ENCODE measurements at regions not wholly inside any gene's neighbourhood (a gene's known extent, or its start where the extent isn't known, plus 50 kb on each side); places are given as distances from the start of the nearest gene placed in this dataset.

- no peak overlapping the region for H3K4me3 ChIP-seq (ENCODE audit: low read length in 2 of 2)
- no peak for DNase-seq (ENCODE audit: low spot score)
- no peak overlapping the region for H2BK120ac ChIP-seq (ENCODE audit: low read depth, low read length)
- no peak overlapping the region for H2AFZ ChIP-seq (ENCODE audit: low read length)
- no peak overlapping the region for H2BK5ac ChIP-seq (ENCODE audit: low read length)
- H3K23ac ChIP-seq (ENCODE audit: low read depth, low read length, poor library complexity), result no peak overlapping the region
- no peak overlapping the region for H3K9ac ChIP-seq (ENCODE audit: low read depth, low read length, poor library complexity)
- no peak overlapping the region for H2BK15ac ChIP-seq (ENCODE audit: low read length)
- H4K8ac ChIP-seq (ENCODE audit: low read depth, low read length), result no peak overlapping the region
- no peaks in the 10 kb centered on the region for H3K9me3 ChIP-seq (replicated peaks in 1 of 2; ENCODE audit: control insufficient read depth in 2 of 2, insufficient read depth in 1 of 2, low read depth in 1 of 2, low read length in 2 of 2)
- WGBS, 2 donors (ENCODE audit: extremely low coverage in 2 of 2, insufficient read length in 2 of 2, insufficient replicate concordance in 1 of 2), result no CpG with 5 or more reads among the region's 2 CpGs
- H2AK5ac ChIP-seq (ENCODE audit: low read depth, low read length), result no peak overlapping the region
- H3K27ac ChIP-seq (replicated peaks; ENCODE audit: low read length), result no peak overlapping the region
- H4K91ac ChIP-seq (ENCODE audit: low read depth, low read length, poor library complexity), result no peak overlapping the region
- H2BK12ac ChIP-seq (ENCODE audit: low read length), result no peak overlapping the region
- no peaks in the 10 kb centered on the region for H3K36me3 ChIP-seq (replicated peaks in 1 of 2; ENCODE audit: control insufficient read depth in 2 of 2, insufficient read depth in 2 of 2, low read length in 2 of 2)
- no peak overlapping the region for H3K4ac ChIP-seq (ENCODE audit: low read length)
- H3K4me2 ChIP-seq (ENCODE audit: insufficient read depth, low read length, poor library complexity, severe bottlenecking), result no peak overlapping the region
- no peak overlapping the region for H3K18ac ChIP-seq (ENCODE audit: low read length)
- no peak overlapping the region for H3K14ac ChIP-seq (ENCODE audit: low read length)
- H3K79me1 ChIP-seq (ENCODE audit: low read depth, low read length), result no peaks in the 10 kb centered on the region
- H3K27me3 ChIP-seq (ENCODE audit: control insufficient read depth in 3 of 3, insufficient read depth in 3 of 3, low read depth in 1 of 3, low read length in 3 of 3), result no peaks in the 10 kb centered on the region
- peaks cover 0 to 16% of the 10 kb centered on the region in 2 donors for H3K4me1 ChIP-seq (ENCODE audit: control insufficient read depth in 2 of 2, insufficient read depth in 1 of 2, low read depth in 1 of 2, low read length in 2 of 2)
Measured at GRCh38 chr5:61683926-61684325, 351.9 kb downstream of the ZSWIM6 start.

GRCh38 chr5:61686491-61687257, 354.6 kb downstream of the ZSWIM6 start:
- Histone ChIP-seq H3K27me3 (ENCODE audit: control insufficient read depth in 3 of 3, insufficient read depth in 3 of 3, low read depth in 1 of 3, low read length in 3 of 3) (no peaks in the 10 kb centered on the region), H3K9me3 (replicated peaks in 1 of 2; ENCODE audit: control insufficient read depth in 2 of 2, insufficient read depth in 1 of 2, low read depth in 1 of 2, low read length in 2 of 2) (no peaks in the 10 kb centered on the region), H2BK120ac (ENCODE audit: low read depth, low read length) (no peak overlapping the region), H2BK15ac (ENCODE audit: low read length) (no peak overlapping the region), H3K4ac (ENCODE audit: low read length) (no peak overlapping the region), H3K9ac (ENCODE audit: low read depth, low read length, poor library complexity) (no peak overlapping the region), H3K23ac (ENCODE audit: low read depth, low read length, poor library complexity) (no peak overlapping the region), H2AFZ (ENCODE audit: low read length) (no peak overlapping the region), H3K27ac (replicated peaks; ENCODE audit: low read length) (no peak overlapping the region), H3K79me1 (ENCODE audit: low read depth, low read length) (no peaks in the 10 kb centered on the region), H3K4me1 (ENCODE audit: control insufficient read depth in 2 of 2, insufficient read depth in 1 of 2, low read depth in 1 of 2, low read length in 2 of 2) (peaks cover 0 to 12% of the 10 kb centered on the region in 2 donors), H3K36me3 (replicated peaks in 1 of 2; ENCODE audit: control insufficient read depth in 2 of 2, insufficient read depth in 2 of 2, low read length in 2 of 2) (no peaks in the 10 kb centered on the region), H3K4me2 (ENCODE audit: insufficient read depth, low read length, poor library complexity, severe bottlenecking) (no peak overlapping the region), H3K4me3 (ENCODE audit: low read length in 2 of 2) (no peak overlapping the region), H2BK12ac (ENCODE audit: low read length) (no peak overlapping the region), H3K14ac (ENCODE audit: low read length) (no peak overlapping the region), H2AK5ac (ENCODE audit: low read depth, low read length) (no peak overlapping the region), H2BK5ac (ENCODE audit: low read length) (no peak overlapping the region), H4K8ac (ENCODE audit: low read depth, low read length) (no peak overlapping the region), H4K91ac (ENCODE audit: low read depth, low read length, poor library complexity) (no peak overlapping the region), H3K18ac (ENCODE audit: low read length) (no peak overlapping the region)
- WGBS, 2 donors (ENCODE audit: extremely low coverage in 2 of 2, insufficient read length in 2 of 2, insufficient replicate concordance in 1 of 2), result no CpG with 5 or more reads among the region's 5 CpGs
- no peak for DNase-seq (ENCODE audit: low spot score)

GRCh38 chr5:61687371-61687770, 355.3 kb downstream of the ZSWIM6 start:
- no peak overlapping the region for H2AFZ ChIP-seq (ENCODE audit: low read length)
- no peak overlapping the region for H3K4me3 ChIP-seq (ENCODE audit: low read length in 2 of 2)
- no peaks in the 10 kb centered on the region for H3K79me1 ChIP-seq (ENCODE audit: low read depth, low read length)
- H4K8ac ChIP-seq (ENCODE audit: low read depth, low read length), result no peak overlapping the region
- H3K4me2 ChIP-seq (ENCODE audit: insufficient read depth, low read length, poor library complexity, severe bottlenecking), result no peak overlapping the region
- H3K9me3 ChIP-seq (replicated peaks in 1 of 2; ENCODE audit: control insufficient read depth in 2 of 2, insufficient read depth in 1 of 2, low read depth in 1 of 2, low read length in 2 of 2), result peaks cover 0 to 5% of the 10 kb centered on the region in 2 donors
- H2AK5ac ChIP-seq (ENCODE audit: low read depth, low read length), result no peak overlapping the region
- H4K91ac ChIP-seq (ENCODE audit: low read depth, low read length, poor library complexity), result no peak overlapping the region
- no CpG with 5 or more reads among the region's 5 CpGs for WGBS, 2 donors (ENCODE audit: extremely low coverage in 2 of 2, insufficient read length in 2 of 2, insufficient replicate concordance in 1 of 2)
- no peak overlapping the region for H2BK15ac ChIP-seq (ENCODE audit: low read length)
- no peak overlapping the region for H3K27ac ChIP-seq (replicated peaks; ENCODE audit: low read length)
- peaks cover 0 to 12% of the 10 kb centered on the region in 2 donors for H3K4me1 ChIP-seq (ENCODE audit: control insufficient read depth in 2 of 2, insufficient read depth in 1 of 2, low read depth in 1 of 2, low read length in 2 of 2)
- no peaks in the 10 kb centered on the region for H3K36me3 ChIP-seq (replicated peaks in 1 of 2; ENCODE audit: control insufficient read depth in 2 of 2, insufficient read depth in 2 of 2, low read length in 2 of 2)
- no peak overlapping the region for H3K18ac ChIP-seq (ENCODE audit: low read length)
- H3K27me3 ChIP-seq (ENCODE audit: control insufficient read depth in 3 of 3, insufficient read depth in 3 of 3, low read depth in 1 of 3, low read length in 3 of 3), result no peaks in the 10 kb centered on the region
- H2BK120ac ChIP-seq (ENCODE audit: low read depth, low read length), result no peak overlapping the region
- H3K4ac ChIP-seq (ENCODE audit: low read length), result no peak overlapping the region
- DNase-seq (ENCODE audit: low spot score), result no peak
- no peak overlapping the region for H3K23ac ChIP-seq (ENCODE audit: low read depth, low read length, poor library complexity)
- no peak overlapping the region for H3K9ac ChIP-seq (ENCODE audit: low read depth, low read length, poor library complexity)
- H2BK5ac ChIP-seq (ENCODE audit: low read length), result no peak overlapping the region
- no peak overlapping the region for H2BK12ac ChIP-seq (ENCODE audit: low read length)
- no peak overlapping the region for H3K14ac ChIP-seq (ENCODE audit: low read length)

- DNase-seq (ENCODE audit: low spot score), result no peak
- Histone ChIP-seq H2AK5ac (ENCODE audit: low read depth, low read length) (no peak overlapping the region), H3K4ac (ENCODE audit: low read length) (no peak overlapping the region), H4K91ac (ENCODE audit: low read depth, low read length, poor library complexity) (no peak overlapping the region), H3K4me1 (ENCODE audit: control insufficient read depth in 2 of 2, insufficient read depth in 1 of 2, low read depth in 1 of 2, low read length in 2 of 2) (peaks cover 0 to 12% of the 10 kb centered on the region in 2 donors), H2BK15ac (ENCODE audit: low read length) (no peak overlapping the region), H3K23ac (ENCODE audit: low read depth, low read length, poor library complexity) (no peak overlapping the region), H3K27me3 (ENCODE audit: control insufficient read depth in 3 of 3, insufficient read depth in 3 of 3, low read depth in 1 of 3, low read length in 3 of 3) (no peaks in the 10 kb centered on the region), H3K36me3 (replicated peaks in 1 of 2; ENCODE audit: control insufficient read depth in 2 of 2, insufficient read depth in 2 of 2, low read length in 2 of 2) (no peaks in the 10 kb centered on the region), H2BK12ac (ENCODE audit: low read length) (no peak overlapping the region), H2BK5ac (ENCODE audit: low read length) (no peak overlapping the region), H3K4me2 (ENCODE audit: insufficient read depth, low read length, poor library complexity, severe bottlenecking) (no peak overlapping the region), H3K9ac (ENCODE audit: low read depth, low read length, poor library complexity) (no peak overlapping the region), H2BK120ac (ENCODE audit: low read depth, low read length) (no peak overlapping the region), H3K4me3 (ENCODE audit: low read length in 2 of 2) (no peak overlapping the region), H3K27ac (replicated peaks; ENCODE audit: low read length) (no peak overlapping the region), H3K18ac (ENCODE audit: low read length) (no peak overlapping the region), H2AFZ (ENCODE audit: low read length) (no peak overlapping the region), H3K79me1 (ENCODE audit: low read depth, low read length) (no peaks in the 10 kb centered on the region), H3K9me3 (replicated peaks in 1 of 2; ENCODE audit: control insufficient read depth in 2 of 2, insufficient read depth in 1 of 2, low read depth in 1 of 2, low read length in 2 of 2) (peaks cover 0 to 22% of the 10 kb centered on the region in 2 donors), H4K8ac (ENCODE audit: low read depth, low read length) (no peak overlapping the region), H3K14ac (ENCODE audit: low read length) (no peak overlapping the region)
- WGBS, 2 donors (ENCODE audit: extremely low coverage in 2 of 2, insufficient read length in 2 of 2, insufficient replicate concordance in 1 of 2), result no CpG with 5 or more reads among the region's 3 CpGs
Measured at GRCh38 chr5:61689153-61689846, 357.2 kb downstream of the ZSWIM6 start.
